CD4-positive, alpha-beta T cell treated with Interleukin-6 at 100 ng/mL for 8 hours (primary cell): ENCODE measurements at regions not wholly inside any gene's neighbourhood (a gene's known extent, or its start where the extent isn't known, plus 50 kb on each side); places are given as distances from the start of the nearest gene placed in this dataset.

ENCODE experiments used
- DNase-seq: peaks from one replicate; pipeline ENCODE4 v3.0.0-alpha.2; 2020; ENCODE audit warnings: mixed read lengths, low spot score

GRCh38 chr13:40456397-40456953 lies 210.0 kb downstream of the FOXO1 start:
- DNase-seq = no peak

- DNase-seq = no peak
Observed at GRCh38 chr13:40456979-40457553, 209.4 kb downstream of the FOXO1 start.

- no peak for DNase-seq
Observed at GRCh38 chr13:40457929-40458719, 208.3 kb downstream of the FOXO1 start.

- no peak for DNase-seq
Observed at GRCh38 chr13:40458720-40458990, 207.8 kb downstream of the FOXO1 start.

GRCh38 chr13:40460116-40460515 lies 206.3 kb downstream of the FOXO1 start:
- no peak for DNase-seq

- DNase-seq = no peak
Observed at GRCh38 chr13:40464337-40465014, 202.0 kb downstream of the FOXO1 start.

- no peak for DNase-seq
Observed at GRCh38 chr13:40465015-40465390, 201.4 kb downstream of the FOXO1 start.

GRCh38 chr13:40466272-40466671 lies 200.2 kb downstream of the FOXO1 start:
- DNase-seq = no peak

GRCh38 chr13:40468227-40468838 lies 198.1 kb downstream of the FOXO1 start:
- no peak for DNase-seq

- DNase-seq = no peak
Observed at GRCh38 chr13:40469581-40470310, 196.7 kb downstream of the FOXO1 start.

GRCh38 chr13:40470660-40471059 lies 195.8 kb downstream of the FOXO1 start:
- no peak for DNase-seq

GRCh38 chr13:40471076-40471475 lies 195.4 kb downstream of the FOXO1 start:
- DNase-seq = no peak

GRCh38 chr13:40471911-40472310 lies 194.5 kb downstream of the FOXO1 start:
- DNase-seq = no peak

- no peak for DNase-seq
Observed at GRCh38 chr13:40472427-40473220, 193.8 kb downstream of the FOXO1 start.

GRCh38 chr13:40475617-40476016 lies 190.8 kb downstream of the FOXO1 start:
- DNase-seq = no peak

GRCh38 chr13:40476175-40476958 lies 190.1 kb downstream of the FOXO1 start:
- DNase-seq = no peak

- DNase-seq = no peak
Observed at GRCh38 chr13:40477623-40478608, 188.5 kb downstream of the FOXO1 start.

- no peak for DNase-seq
Observed at GRCh38 chr13:40478775-40479174, 187.7 kb downstream of the FOXO1 start.

GRCh38 chr13:40479196-40479845 lies 187.1 kb downstream of the FOXO1 start:
- no peak for DNase-seq
